ENCODE measurements at regions not wholly inside any gene's neighbourhood (a gene's known extent, or its start where the extent isn't known, plus 50 kb on each side); places are given as distances from the start of the nearest gene placed in this dataset.
"Not testable (repeated sequence)": the region's sequence is repeated elsewhere in the genome, so short reads cannot be mapped to it uniquely, and the experiment has no call there.

GRCh38 chr3:182139627-182140357 lies 428.1 kb downstream of the SOX2 start:
- Mint-ChIP-seq H3K36me3 (no peaks in the 10 kb centered on the region), H3K9me3 (no peaks in the 10 kb centered on the region), H3K27me3 (no peaks in the 10 kb centered on the region), H3K4me1 (no peaks in the 10 kb centered on the region), H3K27ac (no peak overlapping the region), H3K4me3 (no peak overlapping the region)
- ATAC-seq (replicated peaks) (no peak), DNase-seq (no peak)

GRCh38 chr3:182142928-182143327 lies 431.2 kb downstream of the SOX2 start:
- Mint-ChIP-seq H3K36me3 (no peaks in the 10 kb centered on the region), H3K9me3 (no peaks in the 10 kb centered on the region), H3K4me3 (no peak overlapping the region), H3K27ac (no peak overlapping the region), H3K4me1 (no peaks in the 10 kb centered on the region), H3K27me3 (no peaks in the 10 kb centered on the region)
- DNase-seq (no peak), ATAC-seq (replicated peaks) (no peak)

DNA sequence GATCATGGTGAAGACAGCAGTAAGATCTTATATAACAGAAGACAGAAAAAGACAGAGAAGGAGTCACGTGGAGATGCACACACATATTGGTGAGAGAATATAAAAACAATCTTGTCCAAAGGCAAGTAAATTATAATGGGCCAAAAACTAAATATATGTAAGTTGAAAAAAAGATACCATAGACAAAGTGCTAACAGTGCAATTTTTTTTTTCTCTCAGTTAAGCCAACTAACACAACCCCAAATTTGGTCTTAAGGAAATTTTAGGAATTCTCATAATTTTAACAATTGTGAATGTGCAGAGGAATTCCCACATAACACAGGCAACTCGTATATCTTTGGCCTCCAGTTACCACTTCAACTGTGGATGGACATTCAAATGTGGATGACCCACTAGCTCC lies 432.2 kb downstream of the SOX2 start:
- ATAC-seq (replicated peaks): no peak
- Mint-ChIP-seq H3K36me3 (no peaks in the 10 kb centered on the region), H3K27me3 (no peaks in the 10 kb centered on the region), H3K9me3 (no peaks in the 10 kb centered on the region), H3K27ac (no peak overlapping the region), H3K4me1 (no peaks in the 10 kb centered on the region), H3K4me3 (no peak overlapping the region)
- no peak for DNase-seq

- no peak overlapping the region for H3K4me3 Mint-ChIP-seq
- no peaks in the 10 kb centered on the region for H3K36me3 Mint-ChIP-seq
- H3K27me3 Mint-ChIP-seq: no peaks in the 10 kb centered on the region
- DNase-seq (no peak), ATAC-seq (replicated peaks) (no peak)
- peaks cover 12 to 14% of the 10 kb centered on the region in 2 donors for H3K9me3 Mint-ChIP-seq
- H3K27ac Mint-ChIP-seq: no peak overlapping the region
- H3K4me1 Mint-ChIP-seq: no peaks in the 10 kb centered on the region
These were observed 436.6 kb downstream of the SOX2 start for GRCh38 chr3:182148360-182148759.

DNA sequence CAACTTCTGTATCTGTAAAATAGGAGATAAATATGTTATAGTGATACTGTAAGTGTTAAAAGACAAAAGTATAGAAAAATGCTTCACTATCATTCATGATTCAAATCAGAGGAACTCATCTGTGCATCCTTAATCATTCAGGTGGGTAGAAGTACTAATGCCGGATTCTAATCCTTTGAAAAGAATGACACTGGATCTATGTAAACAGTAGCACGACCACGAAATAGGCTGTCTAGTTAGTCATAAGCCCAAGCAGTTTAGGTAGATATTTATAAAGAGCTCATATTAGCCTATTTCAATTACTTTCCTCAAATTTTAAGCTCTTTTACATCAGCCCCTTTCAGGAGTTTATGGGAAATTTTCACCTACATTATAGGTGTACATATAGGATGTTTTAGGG lies 437.9 kb downstream of the SOX2 start:
- no peak overlapping the region for H3K4me3 Mint-ChIP-seq
- no peak overlapping the region for H3K27ac Mint-ChIP-seq
- no peaks in the 10 kb centered on the region for H3K4me1 Mint-ChIP-seq
- no peak for ATAC-seq (replicated peaks)
- H3K9me3 Mint-ChIP-seq: peaks cover 12 to 16% of the 10 kb centered on the region in 2 donors
- no peak for DNase-seq
- H3K27me3 Mint-ChIP-seq: no peaks in the 10 kb centered on the region
- H3K36me3 Mint-ChIP-seq: no peaks in the 10 kb centered on the region

GRCh38 chr3:182156326-182156725 lies 444.6 kb downstream of the SOX2 start:
- not testable (repeated sequence) for ATAC-seq (replicated peaks); H3K36me3 Mint-ChIP-seq; H3K27me3 Mint-ChIP-seq; H3K27ac Mint-ChIP-seq; H3K4me3 Mint-ChIP-seq; H3K4me1 Mint-ChIP-seq; DNase-seq
- H3K9me3 Mint-ChIP-seq: peaks cover 12 to 13% of the 10 kb centered on the region in 2 donors

DNA sequence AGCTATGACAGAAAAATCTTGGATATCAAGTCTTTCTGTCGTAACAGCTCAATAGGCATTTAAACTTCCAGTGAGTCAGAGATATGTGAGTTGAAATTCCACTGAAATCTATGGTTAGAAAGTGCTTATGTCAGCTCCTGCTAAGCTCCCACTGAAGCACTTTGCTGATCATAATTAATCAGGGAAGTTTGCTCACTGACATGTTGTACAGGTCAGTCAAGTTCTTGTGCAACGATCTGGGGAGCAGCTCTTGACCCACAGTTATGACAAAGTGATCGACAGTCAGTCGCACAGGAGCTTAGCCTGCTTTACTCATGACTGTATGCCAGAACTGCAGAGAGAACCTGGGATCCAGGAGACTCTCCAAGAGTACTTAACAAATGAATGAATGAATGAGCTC lies 453.5 kb downstream of the SOX2 start:
- no peak for ATAC-seq (replicated peaks)
- Mint-ChIP-seq H3K36me3 (no peaks in the 10 kb centered on the region), H3K27me3 (no peaks in the 10 kb centered on the region), H3K4me3 (no peak overlapping the region), H3K9me3 (no peaks in the 10 kb centered on the region), H3K4me1 (no peaks in the 10 kb centered on the region), H3K27ac (no peak overlapping the region)
- DNase-seq: no peak

DNA sequence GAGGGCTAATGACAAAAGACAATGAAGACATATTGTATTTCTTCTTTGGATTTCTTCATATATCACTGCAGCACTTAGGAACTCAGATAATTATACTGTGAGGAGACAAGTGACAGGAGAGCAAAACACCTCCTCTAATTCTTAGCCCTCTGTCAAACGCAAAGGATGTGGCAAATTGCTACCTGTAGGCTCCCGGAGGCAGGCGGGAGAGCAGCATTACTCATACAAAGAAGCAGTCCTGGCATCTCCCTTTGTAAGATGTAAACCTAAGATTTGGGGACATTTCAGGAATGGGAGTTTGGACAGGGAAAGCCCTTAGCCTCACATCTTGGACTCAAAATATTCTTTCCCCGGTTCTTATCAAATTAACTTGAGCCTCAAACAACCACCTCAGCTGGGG lies 460.8 kb downstream of the SOX2 start:
- Mint-ChIP-seq H3K27me3 (peaks cover 0 to 5% of the 10 kb centered on the region in 2 donors), H3K27ac (no peak overlapping the region), H3K4me3 (no peak overlapping the region), H3K9me3 (no peaks in the 10 kb centered on the region), H3K36me3 (no peaks in the 10 kb centered on the region), H3K4me1 (no peaks in the 10 kb centered on the region)
- ATAC-seq (replicated peaks) (no peak), DNase-seq (no peak)

- no peak overlapping the region for H3K4me3 Mint-ChIP-seq
- no peaks in the 10 kb centered on the region for H3K36me3 Mint-ChIP-seq
- no peak for DNase-seq
- peaks cover 0 to under 1% of the 10 kb centered on the region in 2 donors for H3K27me3 Mint-ChIP-seq
- no peak for ATAC-seq (replicated peaks)
- peaks cover 0 to 3% of the 10 kb centered on the region in 2 donors for H3K9me3 Mint-ChIP-seq
- no peak overlapping the region for H3K27ac Mint-ChIP-seq
- H3K4me1 Mint-ChIP-seq: no peaks in the 10 kb centered on the region
These were observed 466.9 kb downstream of the SOX2 start for GRCh38 chr3:182178488-182179200.

DNA sequence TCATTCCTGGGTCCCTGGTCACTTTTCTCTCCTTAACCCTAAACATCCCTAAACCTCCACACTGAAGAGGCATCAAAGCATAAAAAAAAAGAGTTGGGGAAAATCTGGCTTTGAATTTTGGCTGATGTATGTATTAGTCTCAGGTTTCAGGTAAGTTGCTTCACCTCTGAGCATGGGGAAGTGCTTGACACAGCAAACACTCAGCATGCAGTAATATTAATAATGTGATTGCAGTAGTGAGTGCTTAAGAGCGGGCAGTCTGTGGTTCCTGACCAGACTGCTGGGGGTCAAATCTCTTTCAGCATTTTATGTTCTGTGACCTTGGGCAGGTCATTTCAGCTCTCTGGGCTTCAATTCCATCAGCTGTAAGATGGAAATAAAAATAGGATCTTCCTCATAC lies 467.9 kb downstream of the SOX2 start:
- H3K9me3 Mint-ChIP-seq: peaks cover 0 to 4% of the 10 kb centered on the region in 2 donors
- H3K27me3 Mint-ChIP-seq: no peaks in the 10 kb centered on the region
- DNase-seq (no peak), ATAC-seq (replicated peaks) (no peak)
- H3K4me1 Mint-ChIP-seq: no peaks in the 10 kb centered on the region
- no peaks in the 10 kb centered on the region for H3K36me3 Mint-ChIP-seq
- no peak overlapping the region for H3K4me3 Mint-ChIP-seq
- H3K27ac Mint-ChIP-seq: no peak overlapping the region

- H3K4me1 Mint-ChIP-seq: no peaks in the 10 kb centered on the region
- no peaks in the 10 kb centered on the region for H3K36me3 Mint-ChIP-seq
- H3K27ac Mint-ChIP-seq: no peak overlapping the region
- H3K9me3 Mint-ChIP-seq: peaks cover 0 to 4% of the 10 kb centered on the region in 2 donors
- ATAC-seq (replicated peaks) (no peak), DNase-seq (no peak)
- no peaks in the 10 kb centered on the region for H3K27me3 Mint-ChIP-seq
- no peak overlapping the region for H3K4me3 Mint-ChIP-seq
These were observed 469.1 kb downstream of the SOX2 start for GRCh38 chr3:182180654-182181385.

- Mint-ChIP-seq H3K9me3 (peaks cover 0 to 4% of the 10 kb centered on the region in 2 donors), H3K36me3 (no peaks in the 10 kb centered on the region), H3K4me1 (no peaks in the 10 kb centered on the region), H3K27ac (no peak overlapping the region), H3K27me3 (no peaks in the 10 kb centered on the region), H3K4me3 (no peak overlapping the region)
- DNase-seq (no peak), ATAC-seq (replicated peaks) (no peak)
These were observed 470.8 kb downstream of the SOX2 start for GRCh38 chr3:182182531-182182968.

DNA sequence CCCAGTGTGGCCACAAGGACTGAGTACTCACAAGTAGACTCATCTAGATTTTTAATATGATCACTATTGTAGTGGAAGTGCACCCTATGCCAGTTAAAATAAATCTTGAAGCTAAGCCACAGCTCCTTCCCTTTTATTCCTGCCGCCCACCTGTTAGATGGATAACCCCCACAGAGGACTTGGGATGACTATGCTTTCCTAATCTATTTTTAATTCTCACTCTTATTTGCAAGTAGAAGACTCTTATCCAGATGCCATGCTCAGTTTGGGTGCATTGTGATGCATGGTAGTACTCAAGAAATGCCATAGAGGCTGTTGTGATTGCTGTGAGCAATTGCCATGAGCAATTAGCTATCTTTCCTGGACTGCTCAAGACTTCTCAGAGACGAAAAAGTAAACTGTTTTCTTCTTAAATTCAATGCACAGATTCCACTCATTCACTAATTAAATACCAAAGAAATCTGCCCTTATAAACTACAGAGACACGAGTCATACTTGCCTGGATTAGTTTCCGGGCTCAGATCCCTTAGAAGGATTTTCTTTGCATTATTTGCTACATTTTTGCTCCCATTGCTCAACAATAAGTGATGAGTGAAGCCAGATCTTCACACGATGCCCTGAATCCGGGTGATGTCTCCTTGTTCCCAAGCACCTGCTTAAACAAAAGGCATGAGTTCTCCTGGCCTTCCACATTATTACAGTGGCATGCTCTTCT lies 472.1 kb downstream of the SOX2 start:
- H3K4me3 Mint-ChIP-seq: no peak overlapping the region
- DNase-seq (no peak), ATAC-seq (replicated peaks) (no peak)
- H3K27me3 Mint-ChIP-seq: no peaks in the 10 kb centered on the region
- peaks cover 2 to 4% of the 10 kb centered on the region in 2 donors for H3K9me3 Mint-ChIP-seq
- no peak overlapping the region for H3K27ac Mint-ChIP-seq
- no peaks in the 10 kb centered on the region for H3K36me3 Mint-ChIP-seq
- H3K4me1 Mint-ChIP-seq: no peaks in the 10 kb centered on the region

- no peak overlapping the region for H3K27ac Mint-ChIP-seq
- ATAC-seq (replicated peaks) (no peak), DNase-seq (no peak)
- H3K36me3 Mint-ChIP-seq: no peaks in the 10 kb centered on the region
- H3K4me3 Mint-ChIP-seq: no peak overlapping the region
- H3K4me1 Mint-ChIP-seq: no peaks in the 10 kb centered on the region
- H3K9me3 Mint-ChIP-seq: peaks cover 2 to 4% of the 10 kb centered on the region in 2 donors
- H3K27me3 Mint-ChIP-seq: no peaks in the 10 kb centered on the region
These were observed 473.6 kb downstream of the SOX2 start for GRCh38 chr3:182185313-182185712.
